Hepatocyte (in vitro differentiated cells): ENCODE measurements at regions not wholly inside any gene's neighbourhood (a gene's known extent, or its start where the extent isn't known, plus 50 kb on each side); places are given as distances from the start of the nearest gene placed in this dataset.
"Not testable (repeated sequence)": the region's sequence is repeated elsewhere in the genome, so short reads cannot be mapped to it uniquely, and the experiment has no call there.

Experiments used
- DNase-seq: peaks from one replicate; pipeline ENCODE4 v3.0.0-alpha.2; 2016; ENCODE audit warnings: low spot score
- H2AFZ ChIP-seq: fragments of 200-600 bp; sonication (generic); 2 replicates; pipeline ENCODE4 v1.6.0; 2016; ENCODE audit warnings: antibody characterized with exemption, mild to moderate bottlenecking
- H3K27ac ChIP-seq: fragments of 200-600 bp; sonication (generic); 2 replicates; pipeline ENCODE4 v1.5.1; 2016; ENCODE audit warnings: mild to moderate bottlenecking
- H3K27me3 ChIP-seq: fragments of 200-600 bp; sonication (generic); 2 replicates; pipeline ENCODE4 v1.6.1; 2016
- H3K36me3 ChIP-seq: fragments of 200-600 bp; sonication (generic); replicated peaks from 2 replicates; pipeline ENCODE4 v1.5.1; 2016; ENCODE audit warnings: low read depth; ENCODE audit not compliant: insufficient read depth
- H3K4me1 ChIP-seq: fragments of 200-600 bp; sonication (generic); 2 replicates; pipeline ENCODE4 v1.5.1; 2016; ENCODE audit warnings: mild to moderate bottlenecking, moderate library complexity; ENCODE audit not compliant: insufficient read depth
- H3K4me2 ChIP-seq: fragments of 200-600 bp; sonication (generic); 2 replicates; pipeline ENCODE4 v1.6.0; 2016
- H3K4me3 ChIP-seq: fragments of 200-600 bp; sonication (generic); 2 replicates; pipeline ENCODE4 v1.5.1; 2016; ENCODE audit warnings: mild to moderate bottlenecking
- H3K79me2 ChIP-seq: fragments of 200-600 bp; sonication (generic); 2 replicates; pipeline ENCODE4 v1.6.0; 2017; ENCODE audit warnings: mild to moderate bottlenecking
- H3K9me2 ChIP-seq: fragments of 200-600 bp; sonication (generic); replicated peaks from 2 replicates; pipeline ENCODE4 v1.6.0; 2017; ENCODE audit warnings: mild to moderate bottlenecking; ENCODE audit not compliant: insufficient read depth
- H3K9me3 ChIP-seq: fragments of 200-600 bp; sonication (generic); 2 replicates; pipeline ENCODE4 v1.5.1; 2016; ENCODE audit warnings: low read depth, mild to moderate bottlenecking
- H4K20me1 ChIP-seq: fragments of 200-600 bp; sonication (generic); 2 replicates; pipeline ENCODE4 v1.6.0; 2016; ENCODE audit warnings: mild to moderate bottlenecking; ENCODE audit not compliant: insufficient read depth, poor library complexity, severe bottlenecking
- EZH2 ChIP-seq: fragments of 200-600 bp; sonication (generic); IDR thresholded peaks from 2 replicates; pipeline ENCODE4 v1.6.1; 2016; ENCODE audit warnings: antibody characterized with exemption, mild to moderate bottlenecking, borderline replicate concordance
- EZH2phosphoT487 ChIP-seq: fragments of 200-600 bp; sonication (generic); IDR thresholded peaks from one replicate; pipeline ENCODE4 v1.6.1; 2018; ENCODE audit warnings: antibody characterized with exemption, mild to moderate bottlenecking, low read depth, moderate library complexity; ENCODE audit not compliant: unreplicated experiment, severe bottlenecking
- WGBS: methylation state at CpG from one replicate; pipeline ENCODE4 v1.1.6; 2016; ENCODE audit warnings: low lambda C conversion rate; ENCODE audit errors: missing lambda C conversion rate; 5-methylcytosine and 5-hydroxymethylcytosine counted together
- TF ChIP-seq, protein P1 (sequence below): fragments of 200-600 bp; sonication (generic); IDR thresholded peaks from 2 replicates; pipeline ENCODE4 v1.5.1; 2016; ENCODE audit warnings: antibody characterized with exemption, mild to moderate bottlenecking; ENCODE audit not compliant: poor library complexity

DNA sequence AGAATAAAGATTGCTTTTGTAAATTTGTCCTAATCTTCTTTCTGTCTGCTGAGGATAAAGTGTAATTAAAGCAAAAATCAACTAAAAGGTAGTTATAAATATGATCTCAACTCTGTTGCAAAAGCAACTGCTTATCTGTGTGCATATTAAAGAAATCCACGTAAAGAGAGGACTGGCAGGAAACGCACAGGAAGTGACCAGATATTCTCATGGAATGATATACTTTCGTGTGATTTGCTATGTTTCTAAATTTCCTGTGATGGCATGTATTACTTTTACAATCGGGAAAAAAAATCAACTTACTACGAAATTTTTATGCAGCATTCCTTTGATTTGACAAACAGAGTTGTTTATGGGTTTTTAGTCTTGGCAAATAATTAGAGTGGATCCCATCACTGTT, 75.4 kb downstream of the RGS2 start:
- H3K4me2 ChIP-seq: peak overlapping the region; percentile 21
- no peaks in the 10 kb centered on the region for H3K79me2 ChIP-seq
- H3K27me3 ChIP-seq: no peaks in the 10 kb centered on the region
- no peak overlapping the region for H3K27ac ChIP-seq
- 76% methylated on average over 5 of the region's 5 CpGs for WGBS
- H3K4me3 ChIP-seq: no peak overlapping the region
- no peaks in the 10 kb centered on the region for H3K9me3 ChIP-seq
- TF ChIP-seq, protein P1, sequence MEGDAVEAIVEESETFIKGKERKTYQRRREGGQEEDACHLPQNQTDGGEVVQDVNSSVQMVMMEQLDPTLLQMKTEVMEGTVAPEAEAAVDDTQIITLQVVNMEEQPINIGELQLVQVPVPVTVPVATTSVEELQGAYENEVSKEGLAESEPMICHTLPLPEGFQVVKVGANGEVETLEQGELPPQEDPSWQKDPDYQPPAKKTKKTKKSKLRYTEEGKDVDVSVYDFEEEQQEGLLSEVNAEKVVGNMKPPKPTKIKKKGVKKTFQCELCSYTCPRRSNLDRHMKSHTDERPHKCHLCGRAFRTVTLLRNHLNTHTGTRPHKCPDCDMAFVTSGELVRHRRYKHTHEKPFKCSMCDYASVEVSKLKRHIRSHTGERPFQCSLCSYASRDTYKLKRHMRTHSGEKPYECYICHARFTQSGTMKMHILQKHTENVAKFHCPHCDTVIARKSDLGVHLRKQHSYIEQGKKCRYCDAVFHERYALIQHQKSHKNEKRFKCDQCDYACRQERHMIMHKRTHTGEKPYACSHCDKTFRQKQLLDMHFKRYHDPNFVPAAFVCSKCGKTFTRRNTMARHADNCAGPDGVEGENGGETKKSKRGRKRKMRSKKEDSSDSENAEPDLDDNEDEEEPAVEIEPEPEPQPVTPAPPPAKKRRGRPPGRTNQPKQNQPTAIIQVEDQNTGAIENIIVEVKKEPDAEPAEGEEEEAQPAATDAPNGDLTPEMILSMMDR: no peak
- TF ChIP-seq EZH2 (no peak), EZH2phosphoT487 (no peak)
- no peaks in the 10 kb centered on the region for H4K20me1 ChIP-seq
- peaks cover 8% of the 10 kb centered on the region for H3K4me1 ChIP-seq
- H2AFZ ChIP-seq: no peak overlapping the region
- no peak for DNase-seq
- no peaks in the 10 kb centered on the region for H3K9me2 ChIP-seq
- no peaks in the 10 kb centered on the region for H3K36me3 ChIP-seq

DNA sequence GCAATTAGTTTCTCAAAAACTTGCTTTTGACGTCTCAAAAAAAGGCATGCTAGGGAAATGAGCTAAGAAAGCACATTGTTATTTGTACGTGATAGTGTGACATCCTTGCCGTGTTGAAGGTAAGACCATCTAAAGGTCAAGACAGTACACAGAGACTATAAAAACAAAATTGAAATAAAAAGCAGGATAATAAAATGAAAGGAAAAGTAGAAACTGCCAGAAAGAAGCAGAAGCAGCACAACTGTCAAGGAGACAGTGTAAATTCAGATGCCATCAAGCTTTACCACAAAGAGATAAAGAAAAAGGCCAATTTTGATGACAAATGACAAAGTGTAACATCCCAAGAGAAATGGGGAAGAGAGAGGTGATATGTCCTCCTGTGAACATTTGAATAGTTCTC, 76.5 kb downstream of the RGS2 start:
- not testable (repeated sequence) for DNase-seq, H3K9me2 ChIP-seq

DNA sequence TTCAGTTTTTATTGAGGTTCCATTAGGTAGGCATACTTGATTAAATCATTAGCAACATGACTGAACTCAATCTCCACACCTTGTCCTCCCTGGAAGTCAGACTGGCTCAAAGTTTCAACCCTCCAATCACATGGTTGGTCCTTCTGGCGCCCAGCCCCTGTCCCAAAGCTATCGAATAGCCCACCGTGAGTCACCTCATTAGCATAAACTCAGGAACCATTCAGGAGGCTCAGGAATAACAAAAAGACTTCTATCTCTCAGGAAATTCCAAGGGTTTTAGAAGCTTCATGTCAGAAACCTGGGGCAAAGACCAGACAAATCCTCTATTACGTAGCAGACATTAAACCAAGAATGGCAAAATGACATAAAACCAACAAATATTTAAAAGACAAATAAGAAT, 78.6 kb downstream of the RGS2 start:
- no peaks in the 10 kb centered on the region for H3K9me2 ChIP-seq
- no peak overlapping the region for H2AFZ ChIP-seq
- no peak for DNase-seq
- 79% methylated on average over 4 of the region's 4 CpGs for WGBS
- no peaks in the 10 kb centered on the region for H3K79me2 ChIP-seq
- no peaks in the 10 kb centered on the region for H4K20me1 ChIP-seq
- no peaks in the 10 kb centered on the region for H3K36me3 ChIP-seq
- H3K27me3 ChIP-seq: no peaks in the 10 kb centered on the region
- no peak overlapping the region for H3K4me2 ChIP-seq
- TF ChIP-seq, protein P1: no peak
- TF ChIP-seq EZH2: no peak
- no peak for TF ChIP-seq EZH2phosphoT487
- no peak overlapping the region for H3K27ac ChIP-seq
- H3K4me3 ChIP-seq: no peak overlapping the region
- H3K4me1 ChIP-seq: peaks cover 8% of the 10 kb centered on the region
- H3K9me3 ChIP-seq: no peaks in the 10 kb centered on the region

More for the DNA sequence above, 76.5 kb downstream of the RGS2 start:
- H3K36me3 ChIP-seq, H3K9me3 ChIP-seq, H3K27me3 ChIP-seq, H3K4me3 ChIP-seq, H3K4me2 ChIP-seq, H4K20me1 ChIP-seq, H3K79me2 ChIP-seq, H3K4me1 ChIP-seq, H2AFZ ChIP-seq, H3K27ac ChIP-seq: not testable (repeated sequence)
- 66% methylated on average over 3 of the region's 3 CpGs for WGBS

DNA sequence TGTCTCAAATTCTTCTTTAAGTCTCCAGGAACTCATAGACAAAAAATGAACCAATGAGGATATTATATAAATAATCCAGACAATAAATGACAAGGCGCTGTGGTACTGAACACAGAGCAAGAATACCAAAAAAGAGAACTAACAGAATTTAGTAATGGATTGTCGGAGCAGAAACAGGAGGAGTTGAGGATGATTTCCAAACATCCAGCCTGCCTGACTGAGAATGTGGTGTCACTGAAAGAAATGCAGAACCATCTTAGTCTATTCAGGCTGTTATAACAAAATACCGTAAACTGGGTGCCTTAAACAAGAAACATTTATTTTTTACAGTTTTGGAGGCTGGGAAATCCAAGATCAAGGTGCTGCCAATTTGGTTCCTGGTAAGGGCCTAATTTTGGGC, 79.7 kb downstream of the RGS2 start:
- Histone ChIP-seq H3K9me3 (no peaks in the 10 kb centered on the region), H3K4me2 (no peak overlapping the region), H2AFZ (no peak overlapping the region), H4K20me1 (no peaks in the 10 kb centered on the region), H3K79me2 (no peaks in the 10 kb centered on the region), H3K9me2 (no peaks in the 10 kb centered on the region), H3K4me3 (no peak overlapping the region), H3K4me1 (peaks cover 8% of the 10 kb centered on the region), H3K36me3 (no peaks in the 10 kb centered on the region), H3K27me3 (no peaks in the 10 kb centered on the region), H3K27ac (no peak overlapping the region)
- no peak for DNase-seq
- WGBS: 67% methylated on average over 3 of the region's 3 CpGs
- TF ChIP-seq, protein P1: no peak
- TF ChIP-seq EZH2phosphoT487: no peak
- TF ChIP-seq EZH2: no peak
